ENCODE measurements at regions not wholly inside any gene's neighbourhood (a gene's known extent, or its start where the extent isn't known, plus 50 kb on each side); places are given as distances from the start of the nearest gene placed in this dataset.

DNA sequence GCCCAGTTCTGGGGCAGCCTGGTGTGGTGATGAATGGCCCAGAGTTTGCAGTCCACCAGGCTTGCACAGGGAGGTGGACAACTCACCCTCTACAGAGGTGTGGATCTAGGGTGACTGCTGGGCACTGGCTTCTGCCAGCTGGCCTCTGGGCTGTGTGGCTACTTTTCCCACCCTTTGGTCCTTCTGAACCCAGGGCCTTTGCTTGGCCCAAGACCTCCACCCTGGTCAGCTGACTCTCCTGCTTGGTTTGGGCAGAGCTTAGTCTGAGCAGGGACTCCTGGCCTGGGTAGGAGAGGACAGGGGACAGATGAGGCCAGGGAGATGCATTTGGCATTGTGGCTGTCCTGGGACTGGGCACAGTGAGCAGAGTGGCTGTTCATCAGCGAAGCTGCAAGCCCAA, 83.0 kb upstream of the SHANK2 start:
- no peaks in the 10 kb centered on the region for H3K27me3 Mint-ChIP-seq (ENCODE audit: insufficient read depth)

GRCh38 chr11:71334191-71334590, 81.8 kb upstream of the SHANK2 start:
- Mint-ChIP-seq H3K36me3 (ENCODE audit: low read depth) (no peaks in the 10 kb centered on the region), H3K27me3 (ENCODE audit: insufficient read depth) (no peaks in the 10 kb centered on the region), H3K9me3 (peaks cover 14% of the 10 kb centered on the region), H3K4me1 (ENCODE audit: low read depth) (no peaks in the 10 kb centered on the region), H3K4me3 (no peak overlapping the region), H3K27ac (no peak overlapping the region)
- no peak for DNase-seq (ENCODE audit: low spot score)
- intact Hi-C loops (cut with micrococcal nuclease) = no loop called here

More for the DNA sequence above, 83.0 kb upstream of the SHANK2 start:
- Mint-ChIP-seq H3K27ac (no peak overlapping the region), H3K4me1 (ENCODE audit: low read depth) (no peaks in the 10 kb centered on the region), H3K9me3 (peaks cover 14% of the 10 kb centered on the region), H3K4me3 (no peak overlapping the region), H3K36me3 (ENCODE audit: low read depth) (no peaks in the 10 kb centered on the region)
- intact Hi-C loops (cut with micrococcal nuclease) = no loop called here
- no peak for DNase-seq (ENCODE audit: low spot score)

- no peak overlapping the region for H3K4me3 Mint-ChIP-seq
- no peaks in the 10 kb centered on the region for H3K27me3 Mint-ChIP-seq (ENCODE audit: insufficient read depth)
- no peaks in the 10 kb centered on the region for H3K4me1 Mint-ChIP-seq (ENCODE audit: low read depth)
- peaks cover 14% of the 10 kb centered on the region for H3K9me3 Mint-ChIP-seq
- no peaks in the 10 kb centered on the region for H3K36me3 Mint-ChIP-seq (ENCODE audit: low read depth)
- intact Hi-C loops (cut with micrococcal nuclease) = no loop called here
- DNase-seq (ENCODE audit: low spot score) = no peak
- H3K27ac Mint-ChIP-seq = no peak overlapping the region
Observed at GRCh38 chr11:71333473-71333872, 81.1 kb upstream of the SHANK2 start.

- H3K9me3 Mint-ChIP-seq = peaks cover 14% of the 10 kb centered on the region
- no peak overlapping the region for H3K4me3 Mint-ChIP-seq
- H3K36me3 Mint-ChIP-seq (ENCODE audit: low read depth) = no peaks in the 10 kb centered on the region
- no peaks in the 10 kb centered on the region for H3K4me1 Mint-ChIP-seq (ENCODE audit: low read depth)
- intact Hi-C loops (cut with micrococcal nuclease) = no loop called here
- H3K27me3 Mint-ChIP-seq (ENCODE audit: insufficient read depth) = no peaks in the 10 kb centered on the region
- no peak overlapping the region for H3K27ac Mint-ChIP-seq
- no peak for DNase-seq (ENCODE audit: low spot score)
Observed at GRCh38 chr11:71332447-71332846, 80.1 kb upstream of the SHANK2 start.

GRCh38 chr11:71332046-71332445, 79.7 kb upstream of the SHANK2 start:
- no peaks in the 10 kb centered on the region for H3K27me3 Mint-ChIP-seq (ENCODE audit: insufficient read depth)
- no peak for DNase-seq (ENCODE audit: low spot score)
- no peak overlapping the region for H3K27ac Mint-ChIP-seq
- H3K4me3 Mint-ChIP-seq = no peak overlapping the region
- peaks cover 14% of the 10 kb centered on the region for H3K9me3 Mint-ChIP-seq
- intact Hi-C loops (cut with micrococcal nuclease) = no loop called here
- no peaks in the 10 kb centered on the region for H3K36me3 Mint-ChIP-seq (ENCODE audit: low read depth)
- no peaks in the 10 kb centered on the region for H3K4me1 Mint-ChIP-seq (ENCODE audit: low read depth)

- no peak for DNase-seq (ENCODE audit: low spot score)
- Mint-ChIP-seq H3K9me3 (peaks cover 14% of the 10 kb centered on the region), H3K27me3 (ENCODE audit: insufficient read depth) (no peaks in the 10 kb centered on the region), H3K4me1 (ENCODE audit: low read depth) (no peaks in the 10 kb centered on the region), H3K27ac (no peak overlapping the region), H3K4me3 (no peak overlapping the region), H3K36me3 (ENCODE audit: low read depth) (no peaks in the 10 kb centered on the region)
- intact Hi-C loops (cut with micrococcal nuclease) = no loop called here
Observed at GRCh38 chr11:71331631-71332030, 79.3 kb upstream of the SHANK2 start.

GRCh38 chr11:71330996-71331395, 78.6 kb upstream of the SHANK2 start:
- no peaks in the 10 kb centered on the region for H3K36me3 Mint-ChIP-seq (ENCODE audit: low read depth)
- no peaks in the 10 kb centered on the region for H3K4me1 Mint-ChIP-seq (ENCODE audit: low read depth)
- H3K27ac Mint-ChIP-seq = no peak overlapping the region
- intact Hi-C loops (cut with micrococcal nuclease) = no loop called here
- no peak for DNase-seq (ENCODE audit: low spot score)
- no peak overlapping the region for H3K4me3 Mint-ChIP-seq
- no peaks in the 10 kb centered on the region for H3K27me3 Mint-ChIP-seq (ENCODE audit: insufficient read depth)
- H3K9me3 Mint-ChIP-seq = peaks cover 14% of the 10 kb centered on the region

- intact Hi-C loops (cut with micrococcal nuclease) = no loop called here
- Mint-ChIP-seq H3K27me3 (ENCODE audit: insufficient read depth) (no peaks in the 10 kb centered on the region), H3K27ac (no peak overlapping the region), H3K9me3 (peaks cover 14% of the 10 kb centered on the region), H3K4me3 (no peak overlapping the region), H3K4me1 (ENCODE audit: low read depth) (no peaks in the 10 kb centered on the region), H3K36me3 (ENCODE audit: low read depth) (no peaks in the 10 kb centered on the region)
- no peak for DNase-seq (ENCODE audit: low spot score)
Observed at GRCh38 chr11:71330349-71330748, 78.0 kb upstream of the SHANK2 start.

DNA sequence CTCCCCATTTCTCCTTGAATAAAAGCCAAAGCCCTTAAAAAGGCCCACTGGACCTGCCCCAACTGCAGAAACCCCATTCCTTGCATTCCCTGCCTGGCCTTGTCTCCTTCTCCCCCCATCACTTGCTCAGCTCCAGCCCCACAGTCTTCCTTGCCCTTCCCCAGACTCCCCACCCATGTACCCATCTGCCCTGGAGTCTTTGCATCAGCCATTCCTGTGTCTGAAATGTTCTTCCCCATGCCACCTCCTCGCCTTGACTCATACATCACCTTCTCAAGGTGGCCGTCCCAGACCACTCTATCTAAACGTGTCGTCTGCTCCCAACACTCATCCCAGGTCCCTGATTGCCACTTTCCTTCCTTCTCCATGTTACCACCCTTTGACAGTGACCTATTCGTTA, 77.4 kb upstream of the SHANK2 start:
- peaks cover 14% of the 10 kb centered on the region for H3K9me3 Mint-ChIP-seq
- intact Hi-C loops (cut with micrococcal nuclease) = no loop called here
- no peak overlapping the region for H3K4me3 Mint-ChIP-seq
- H3K4me1 Mint-ChIP-seq (ENCODE audit: low read depth) = no peaks in the 10 kb centered on the region
- no peaks in the 10 kb centered on the region for H3K36me3 Mint-ChIP-seq (ENCODE audit: low read depth)
- no peak for DNase-seq (ENCODE audit: low spot score)
- no peaks in the 10 kb centered on the region for H3K27me3 Mint-ChIP-seq (ENCODE audit: insufficient read depth)
- H3K27ac Mint-ChIP-seq = no peak overlapping the region

GRCh38 chr11:71329165-71329510, 76.8 kb upstream of the SHANK2 start:
- no peak for DNase-seq (ENCODE audit: low spot score)
- no peaks in the 10 kb centered on the region for H3K4me1 Mint-ChIP-seq (ENCODE audit: low read depth)
- intact Hi-C loops (cut with micrococcal nuclease) = no loop called here
- H3K9me3 Mint-ChIP-seq = peaks cover 14% of the 10 kb centered on the region
- no peaks in the 10 kb centered on the region for H3K36me3 Mint-ChIP-seq (ENCODE audit: low read depth)
- H3K27ac Mint-ChIP-seq = no peak overlapping the region
- no peaks in the 10 kb centered on the region for H3K27me3 Mint-ChIP-seq (ENCODE audit: insufficient read depth)
- H3K4me3 Mint-ChIP-seq = no peak overlapping the region

DNA sequence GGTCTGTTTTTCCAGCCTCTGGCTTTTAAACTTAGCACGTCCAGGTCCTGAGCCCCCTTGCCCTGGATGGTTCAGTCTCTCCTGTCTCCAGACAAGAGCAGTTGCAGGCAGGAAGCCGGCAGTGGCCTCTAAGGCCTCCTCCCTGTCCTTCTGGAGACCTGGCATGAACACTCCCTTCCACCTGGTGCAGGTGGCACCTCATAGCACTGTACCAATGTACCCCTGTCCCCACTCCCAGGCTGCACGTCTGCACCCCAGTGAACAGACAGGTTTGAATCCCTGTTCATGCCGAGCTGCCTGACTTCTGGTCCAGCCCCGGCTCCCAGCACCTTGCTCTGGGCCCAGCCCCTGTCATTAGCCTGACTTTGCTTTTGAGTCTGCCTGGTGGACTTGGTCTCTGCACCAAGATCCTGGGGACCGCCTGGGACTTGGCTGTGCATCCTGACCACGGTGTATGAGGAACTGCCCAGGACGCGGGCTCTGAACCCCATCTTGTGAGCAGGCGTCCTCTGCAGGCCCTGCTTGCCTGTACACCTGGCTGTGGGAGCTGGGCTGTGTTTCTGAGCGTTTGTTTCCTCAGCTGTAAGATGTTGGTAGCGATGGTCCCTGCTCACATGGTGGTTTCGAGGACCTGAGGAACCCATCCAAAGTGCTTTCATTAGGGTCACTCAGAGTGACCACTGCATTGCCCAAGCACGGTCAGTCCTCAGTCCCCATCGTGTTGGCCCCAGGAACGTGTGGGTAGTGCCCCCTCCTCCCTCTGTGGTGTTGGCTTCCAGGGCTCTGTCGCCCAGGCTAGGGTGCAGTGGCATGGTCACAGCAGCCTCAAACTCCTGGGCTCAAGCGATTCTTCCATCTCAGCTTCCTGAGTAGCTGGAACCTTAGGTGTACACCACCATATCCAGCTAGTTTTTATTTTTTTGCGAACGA, 75.0 kb upstream of the SHANK2 start:
- Mint-ChIP-seq H3K27me3 (ENCODE audit: insufficient read depth) (no peaks in the 10 kb centered on the region), H3K9me3 (no peaks in the 10 kb centered on the region), H3K4me1 (ENCODE audit: low read depth) (no peaks in the 10 kb centered on the region), H3K36me3 (ENCODE audit: low read depth) (no peaks in the 10 kb centered on the region), H3K27ac (no peak overlapping the region), H3K4me3 (no peak overlapping the region)
- intact Hi-C loops (cut with micrococcal nuclease) = no loop called here
- no peak for DNase-seq (ENCODE audit: low spot score)

- Mint-ChIP-seq H3K27me3 (ENCODE audit: insufficient read depth) (no peaks in the 10 kb centered on the region), H3K4me1 (ENCODE audit: low read depth) (no peaks in the 10 kb centered on the region), H3K4me3 (no peak overlapping the region), H3K9me3 (no peaks in the 10 kb centered on the region), H3K27ac (no peak overlapping the region), H3K36me3 (ENCODE audit: low read depth) (no peaks in the 10 kb centered on the region)
- intact Hi-C loops (cut with micrococcal nuclease) = no loop called here
- DNase-seq (ENCODE audit: low spot score) = no peak
Observed at GRCh38 chr11:71326328-71326940, 74.1 kb upstream of the SHANK2 start.

- intact Hi-C loops (cut with micrococcal nuclease) = no loop called here
- no peak for DNase-seq (ENCODE audit: low spot score)
- Mint-ChIP-seq H3K27ac (no peak overlapping the region), H3K9me3 (no peaks in the 10 kb centered on the region), H3K36me3 (ENCODE audit: low read depth) (no peaks in the 10 kb centered on the region), H3K27me3 (ENCODE audit: insufficient read depth) (no peaks in the 10 kb centered on the region), H3K4me3 (no peak overlapping the region), H3K4me1 (ENCODE audit: low read depth) (no peaks in the 10 kb centered on the region)
Observed at GRCh38 chr11:71325418-71326327, 73.3 kb upstream of the SHANK2 start.

Data from activated T-helper 1 cell treated with anti-CD3 and anti-CD28 coated beads, Interleukin-12 subunit alpha, Interleukin-12 subunit beta, Interleukin-2, Interleukin-4 antibody, amounts not matched to agents 30 ng/mL and 10 ng/mL and 1 ng/mL, durations not matched to agents 14 hours and 24 hours and 36 hours (primary cell).